HCT116 (cell line): ENCODE measurements at regions not wholly inside any gene's neighbourhood (a gene's known extent, or its start where the extent isn't known, plus 50 kb on each side); places are given as distances from the start of the nearest gene placed in this dataset.

ENCODE experiments used
- EZH2 ChIP-seq: fragments of 200-600 bp; sonication (generic); IDR thresholded peaks from 2 replicates; pipeline ENCODE4 v1.6.1; 2017; ENCODE audit warnings: antibody characterized with exemption, mixed run types
- FOSL1 ChIP-seq: IDR thresholded peaks from 2 replicates; pipeline ENCODE4 v1.6.1; 2012; ENCODE audit warnings: low read depth

DNA sequence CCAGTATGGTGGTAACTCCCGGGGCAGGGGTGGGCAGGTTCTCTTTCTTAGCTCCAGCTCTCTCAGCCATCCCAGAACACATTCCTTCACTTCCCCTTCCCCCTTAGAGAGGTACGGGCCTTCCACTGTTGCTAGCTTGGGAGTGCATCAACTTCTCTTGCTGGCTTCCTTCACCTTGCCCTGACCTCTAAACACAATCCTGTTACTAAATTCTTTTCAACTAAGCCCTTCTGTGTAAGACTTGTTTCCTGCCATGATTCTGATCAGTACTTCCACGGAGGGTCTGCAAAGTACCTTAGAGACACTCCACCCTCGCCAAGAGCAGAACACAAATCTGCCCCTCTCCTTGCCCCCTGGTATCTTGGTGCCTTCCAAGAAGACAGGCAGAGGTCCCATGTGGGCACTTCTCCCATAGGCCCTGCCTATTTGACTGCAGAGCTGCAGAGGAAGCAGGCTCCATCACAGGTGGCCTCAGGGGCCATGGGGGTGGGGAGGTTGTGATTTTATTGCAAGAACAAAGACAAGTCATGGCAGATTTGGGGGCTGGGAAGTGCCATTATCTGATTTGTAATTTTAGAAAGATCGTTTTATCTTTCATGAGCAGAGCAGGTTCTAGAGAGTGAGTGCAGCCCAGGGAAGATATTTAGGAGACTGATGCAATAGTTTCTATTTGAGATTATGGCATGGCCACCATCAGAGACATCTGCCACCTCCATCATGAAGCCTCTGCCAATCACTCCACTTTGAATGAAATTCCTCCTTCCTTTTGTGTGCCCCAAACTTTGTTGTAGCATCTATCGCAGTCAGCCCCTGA is 182.5 kb upstream of the JUN start:
- no peak for TF ChIP-seq EZH2
- no peak for TF ChIP-seq FOSL1
